ENCODE measurements at regions not wholly inside any gene's neighbourhood (a gene's known extent, or its start where the extent isn't known, plus 50 kb on each side); places are given as distances from the start of the nearest gene placed in this dataset.
"Not testable (repeated sequence)": the region's sequence is repeated elsewhere in the genome, so short reads cannot be mapped to it uniquely, and the experiment has no call there.

DNA sequence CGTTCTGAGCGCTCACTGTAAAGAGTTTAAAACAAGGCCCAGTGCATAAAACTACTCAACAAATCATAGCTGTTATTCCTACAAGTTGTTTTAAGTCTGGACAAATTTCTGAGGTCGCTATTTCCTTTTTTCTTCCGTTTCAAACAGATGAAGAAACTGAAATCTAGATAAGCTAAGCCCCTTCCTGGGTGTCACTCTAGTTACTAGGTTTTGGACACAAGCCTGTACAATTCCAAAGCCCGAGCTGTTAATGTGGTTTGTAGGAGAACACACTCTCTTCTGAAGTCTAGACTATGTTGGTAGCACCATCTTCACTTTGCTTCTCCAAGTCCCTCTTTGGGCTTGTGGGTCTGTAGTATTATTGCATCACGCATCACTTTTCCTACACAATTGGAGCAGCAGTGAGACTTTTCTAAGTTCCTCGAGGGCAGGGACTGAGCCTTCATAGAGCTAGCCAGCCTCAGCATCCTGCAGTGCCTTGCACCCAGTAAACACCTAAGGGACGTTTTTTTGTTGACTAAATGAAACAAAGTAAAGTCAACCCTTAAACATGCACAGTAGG, 142.6 kb upstream of the PROK2 start:
- in situ Hi-C loops (cut with MboI; ENCODE audit: low sequenced_read_pairs): no loop called here

GRCh38 chr3:71926616-71927015, 141.7 kb upstream of the PROK2 start:
- in situ Hi-C loops (cut with MboI; ENCODE audit: low sequenced_read_pairs): no loop called here

GRCh38 chr3:71926262-71926600, 141.3 kb upstream of the PROK2 start:
- in situ Hi-C loops (cut with MboI; ENCODE audit: low sequenced_read_pairs): no loop called here

DNA sequence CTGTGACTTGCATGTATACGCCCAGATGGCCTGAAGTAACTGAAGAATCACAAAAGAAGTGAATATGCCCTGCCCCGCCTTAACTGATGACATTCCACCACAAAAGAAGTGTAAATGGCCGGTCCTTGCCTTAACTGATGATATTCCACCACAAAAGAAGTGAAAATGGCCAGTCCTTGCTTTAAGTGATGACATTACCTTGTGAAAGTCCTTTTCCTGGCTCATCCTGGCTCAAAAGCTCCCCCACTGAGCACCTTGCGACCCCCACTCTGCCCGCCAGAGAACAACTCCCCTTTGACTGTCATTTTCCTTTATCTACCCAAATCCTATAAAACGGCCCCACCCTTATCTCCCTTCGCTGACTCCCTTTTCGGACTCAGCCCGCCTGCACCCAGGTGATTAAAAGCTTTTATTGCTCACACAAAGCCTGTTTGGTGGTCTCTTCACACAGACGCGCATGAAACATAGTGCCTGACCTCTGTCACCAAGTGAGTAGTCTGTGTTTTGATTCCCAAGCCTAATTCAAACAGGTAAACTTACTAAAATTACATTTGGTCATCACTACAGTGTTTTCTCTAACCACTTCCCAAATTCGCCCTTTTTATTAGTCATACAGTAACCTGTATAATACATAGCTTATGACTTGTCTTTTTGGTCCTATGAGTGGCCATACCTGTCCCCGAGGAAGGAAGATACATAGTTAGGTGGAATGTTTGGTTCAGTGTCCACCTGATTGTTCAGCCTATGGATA, 140.7 kb upstream of the PROK2 start:
- in situ Hi-C loops (cut with MboI; ENCODE audit: low sequenced_read_pairs): not testable (repeated sequence)

GRCh38 chr3:71924721-71925120, 139.8 kb upstream of the PROK2 start:
- in situ Hi-C loops (cut with MboI; ENCODE audit: low sequenced_read_pairs): no loop called here

GRCh38 chr3:71921036-71921435, 136.1 kb upstream of the PROK2 start:
- in situ Hi-C loops (cut with MboI; ENCODE audit: low sequenced_read_pairs): no loop called here

GRCh38 chr3:71919572-71919971, 134.6 kb upstream of the PROK2 start:
- in situ Hi-C loops (cut with MboI; ENCODE audit: low sequenced_read_pairs): no loop called here

DNA sequence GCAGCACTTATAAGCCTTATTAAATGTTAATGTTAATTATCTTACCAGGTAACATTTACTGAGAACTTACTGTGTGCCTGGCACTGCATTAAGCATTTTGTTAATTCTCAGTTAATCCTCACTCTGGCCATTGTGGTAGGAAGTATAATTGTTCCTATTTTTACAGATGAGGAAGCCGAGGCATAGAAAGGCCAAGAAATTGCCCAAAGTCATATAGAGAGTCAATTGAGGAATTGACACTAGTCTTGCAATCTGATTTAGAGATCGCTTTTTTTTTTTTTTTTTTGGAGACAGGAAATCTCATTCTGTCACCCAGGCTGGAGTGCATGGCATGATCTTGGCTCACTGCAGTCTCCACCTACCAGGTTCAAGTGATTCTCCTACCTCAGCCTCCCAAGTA, 132.6 kb upstream of the PROK2 start:
- in situ Hi-C loops (cut with MboI; ENCODE audit: low sequenced_read_pairs): no loop called here

DNA sequence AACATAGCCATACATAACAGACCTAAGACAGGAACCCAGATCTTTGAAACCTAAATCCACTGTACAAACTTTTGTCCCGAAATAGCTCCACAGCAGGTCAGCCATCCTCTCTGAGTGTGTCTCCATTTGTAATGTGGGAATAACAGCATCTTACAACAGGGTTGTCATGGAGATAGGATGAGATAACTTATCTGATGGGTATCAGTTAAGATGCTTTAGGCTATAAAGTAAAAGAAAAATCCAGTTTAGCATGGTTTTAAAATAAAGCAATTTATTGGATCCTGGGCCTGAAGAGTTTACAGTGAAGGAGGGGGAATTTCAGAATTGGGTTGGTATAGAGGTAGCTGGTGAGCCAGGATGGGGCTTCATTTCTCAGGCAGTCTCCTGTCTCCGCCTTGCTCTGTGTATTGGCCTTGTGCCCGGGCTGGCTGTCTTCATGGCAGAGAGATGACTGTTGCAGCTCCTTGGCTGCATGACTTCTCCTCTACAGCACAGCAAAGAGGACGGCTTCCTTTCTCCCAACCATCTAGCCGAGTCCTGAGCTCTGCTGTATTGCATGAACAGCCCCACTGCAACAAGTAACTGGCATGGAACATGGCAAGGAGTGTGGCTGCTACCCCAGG, 131.9 kb upstream of the PROK2 start:
- in situ Hi-C loops (cut with MboI; ENCODE audit: low sequenced_read_pairs): no loop called here

DNA sequence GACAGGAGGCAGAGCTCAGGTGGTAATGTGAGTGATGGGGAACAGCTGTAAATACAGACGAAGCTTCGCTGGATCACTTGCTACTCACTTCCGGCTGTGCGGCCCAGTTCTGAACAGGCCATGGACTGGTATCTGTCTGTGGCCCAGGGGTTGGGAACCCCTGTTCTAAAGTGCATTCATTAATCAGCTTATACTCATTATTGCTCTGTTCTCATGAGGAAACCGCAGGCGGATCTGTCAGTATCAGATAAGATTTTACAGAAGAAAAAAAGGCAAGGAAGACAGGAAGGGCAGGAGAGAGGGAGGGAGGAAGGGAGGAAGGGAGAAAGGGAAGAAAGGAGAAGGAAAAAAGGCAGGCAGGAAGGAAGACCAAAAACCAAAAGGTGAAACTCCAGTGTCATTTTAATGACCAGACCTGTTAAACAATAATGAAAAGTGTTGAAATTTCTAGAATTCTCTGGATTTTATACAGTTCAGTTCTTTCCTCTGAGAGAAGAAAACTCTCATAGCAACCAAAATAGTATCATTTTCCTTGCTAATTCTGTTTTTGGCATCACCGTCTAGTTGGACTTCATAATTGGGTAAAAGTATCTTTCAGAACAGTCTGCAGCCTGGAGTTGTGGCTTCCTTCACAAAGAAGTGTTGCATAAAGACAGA, 128.0 kb upstream of the PROK2 start:
- in situ Hi-C loops (cut with MboI; ENCODE audit: low sequenced_read_pairs): no loop called here

- in situ Hi-C loops (cut with MboI; ENCODE audit: low sequenced_read_pairs): no loop called here
These were observed 125.2 kb upstream of the PROK2 start for GRCh38 chr3:71910108-71910507.

DNA sequence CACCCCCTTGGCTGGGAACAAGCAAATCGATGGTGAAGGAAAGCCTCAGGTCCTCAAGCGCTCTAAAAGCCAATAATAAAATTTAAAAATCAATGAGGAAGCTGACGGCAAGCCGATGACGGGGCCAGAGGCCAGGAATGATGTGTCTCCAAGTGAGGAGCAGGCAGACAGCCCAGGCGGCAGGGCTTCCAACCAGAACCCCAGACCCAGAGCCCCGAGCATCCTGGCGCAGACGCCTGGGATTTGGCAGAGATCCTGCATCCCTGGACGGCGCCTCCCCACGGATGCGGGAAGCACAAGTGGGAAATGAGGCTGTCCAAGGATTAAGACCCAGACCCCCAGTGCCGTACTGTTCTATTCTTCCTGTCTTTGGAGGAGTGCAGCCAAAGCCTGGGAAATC, 123.0 kb upstream of the PROK2 start:
- in situ Hi-C loops (cut with MboI; ENCODE audit: low sequenced_read_pairs): no loop called here

DNA sequence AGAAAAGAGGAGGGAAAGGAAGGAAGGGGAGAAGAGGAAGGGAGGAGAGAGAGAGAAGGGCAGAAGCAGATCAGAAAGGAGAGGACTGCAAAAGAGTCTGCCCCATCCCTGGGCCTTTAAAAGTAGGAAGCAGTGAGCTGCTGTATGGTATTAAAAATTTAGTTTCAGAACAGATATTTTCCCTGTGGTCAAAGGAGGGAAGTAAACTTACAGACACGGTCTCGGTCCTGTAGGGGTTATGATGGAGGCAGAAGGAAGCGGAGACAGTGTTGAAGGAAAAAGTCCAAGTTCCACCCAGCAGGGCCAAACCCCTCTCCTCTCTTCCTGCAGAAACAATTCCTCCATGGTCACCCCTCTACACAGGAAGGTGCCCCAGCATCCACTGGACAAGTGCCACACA, 122.0 kb upstream of the PROK2 start:
- in situ Hi-C loops (cut with MboI; ENCODE audit: low sequenced_read_pairs): no loop called here

GRCh38 chr3:71905426-71905825, 120.5 kb upstream of the PROK2 start:
- in situ Hi-C loops (cut with MboI; ENCODE audit: low sequenced_read_pairs): no loop called here

DNA sequence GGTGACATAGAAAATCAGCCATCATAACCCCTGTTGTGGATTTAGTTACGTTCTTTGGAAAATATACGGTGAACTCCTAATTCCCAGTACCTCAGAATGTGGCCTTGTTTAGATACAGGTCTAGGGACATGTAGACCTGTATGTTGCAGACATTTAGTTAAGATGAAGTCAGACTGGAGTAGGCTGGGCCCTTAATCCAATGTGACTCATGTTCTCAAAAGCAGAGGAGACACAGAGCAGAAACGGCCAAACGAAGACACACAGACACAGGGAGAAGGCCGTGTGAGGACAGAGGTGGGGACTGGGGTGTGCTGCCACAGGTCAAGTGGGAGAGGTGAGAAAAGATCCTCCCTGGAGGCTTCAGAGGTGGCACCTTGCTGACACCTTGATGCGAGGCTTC, 119.0 kb upstream of the PROK2 start:
- in situ Hi-C loops (cut with MboI; ENCODE audit: low sequenced_read_pairs): no loop called here

GRCh38 chr3:71903112-71903495, 118.2 kb upstream of the PROK2 start:
- in situ Hi-C loops (cut with MboI; ENCODE audit: low sequenced_read_pairs): no loop called here

DNA sequence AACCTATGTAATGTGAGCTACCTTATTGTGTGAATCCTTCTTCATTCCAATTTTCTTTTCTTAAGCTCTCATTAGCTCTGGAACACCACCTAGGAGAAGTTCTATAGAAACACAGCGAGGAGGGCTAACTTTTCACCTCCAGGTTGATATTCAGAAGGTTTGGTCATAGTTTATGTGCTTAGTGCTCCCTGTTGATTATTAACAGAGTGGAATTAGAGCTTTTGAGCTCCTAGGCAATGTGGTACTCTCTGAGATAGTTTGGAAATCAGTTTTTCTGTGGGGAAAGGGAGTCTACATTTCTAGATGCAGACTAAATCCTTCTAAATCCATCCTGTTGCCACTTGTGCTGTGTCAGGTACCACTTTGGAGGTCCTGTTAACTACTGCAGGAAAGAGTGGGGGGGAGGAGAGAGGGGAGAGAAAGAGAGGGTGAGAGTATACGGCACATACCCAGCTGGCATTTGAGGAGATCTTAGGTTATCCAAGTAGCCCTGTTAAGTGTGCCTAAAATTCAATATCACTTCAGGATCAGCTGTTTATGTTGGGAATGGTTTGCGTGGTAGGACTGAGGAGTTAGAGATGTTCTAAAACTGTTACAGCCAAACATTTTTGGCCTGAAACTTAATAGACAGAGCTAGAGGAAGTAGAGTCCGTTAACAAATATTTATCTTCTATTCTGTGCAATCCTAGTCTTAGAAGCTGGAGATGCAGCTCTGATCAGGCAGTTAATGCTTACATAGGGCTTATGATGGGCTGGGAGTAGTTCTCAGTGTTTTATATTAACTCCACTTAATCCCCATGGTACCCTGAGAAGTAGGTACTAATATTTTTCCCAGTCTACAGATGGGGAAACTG, 117.5 kb upstream of the PROK2 start:
- in situ Hi-C loops (cut with MboI; ENCODE audit: low sequenced_read_pairs): no loop called here

DNA sequence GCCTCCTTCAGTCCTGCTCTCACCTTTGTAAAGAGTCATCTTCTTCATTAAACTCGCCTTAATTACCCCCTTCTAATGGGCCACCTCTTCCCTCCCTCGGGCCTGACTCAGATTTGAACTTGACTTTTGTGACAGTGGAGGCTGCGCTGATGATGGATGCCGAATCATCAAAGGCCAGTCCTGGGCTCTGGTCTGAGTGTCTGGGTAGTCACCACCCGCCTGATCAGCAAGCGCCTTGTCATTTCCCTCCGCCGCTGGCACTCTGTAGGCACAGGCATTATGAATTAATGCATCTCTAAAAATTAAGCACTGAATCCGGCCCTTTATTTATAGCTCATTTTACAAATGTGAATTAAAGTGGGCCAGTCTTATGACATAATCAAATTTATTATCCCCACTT, 116.7 kb upstream of the PROK2 start:
- in situ Hi-C loops (cut with MboI; ENCODE audit: low sequenced_read_pairs): no loop called here

GRCh38 chr3:71900057-71900456, 115.1 kb upstream of the PROK2 start:
- in situ Hi-C loops (cut with MboI; ENCODE audit: low sequenced_read_pairs): no loop called here

DNA sequence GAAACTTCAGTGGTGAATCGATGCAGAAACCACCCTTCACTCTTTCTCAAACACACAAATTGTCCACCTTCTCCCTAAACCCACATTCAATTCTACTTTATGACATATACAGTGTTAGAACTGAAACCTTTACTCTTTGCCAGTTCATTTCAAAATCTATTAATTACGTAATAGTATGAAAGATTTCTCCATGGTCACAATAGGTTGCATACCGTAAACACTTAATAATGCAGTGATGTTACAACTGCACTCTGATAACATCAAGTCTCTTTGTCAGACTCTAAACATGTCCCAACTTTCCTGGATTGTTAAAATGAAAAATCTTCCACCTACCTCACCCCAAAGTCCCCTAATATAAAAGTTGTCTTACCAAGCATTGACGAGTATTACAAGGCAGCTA, 111.8 kb upstream of the PROK2 start:
- in situ Hi-C loops (cut with MboI; ENCODE audit: low sequenced_read_pairs): no loop called here

All from HL-60/S4 treated with phorbol 12-myristate 13-acetate at 8.2 ng/mL for 4 days and 3 days (cell line).